Astrocyte (in vitro differentiated cells and primary cell): ENCODE measurements at regions not wholly inside any gene's neighbourhood (a gene's known extent, or its start where the extent isn't known, plus 50 kb on each side); places are given as distances from the start of the nearest gene placed in this dataset.
A peak's percentile ranks its signal among the peaks of the same experiment; 100 is the strongest.

ENCODE experiments used
- DNase-seq: peaks from one replicate; pipeline ENCODE4 v3.0.0-alpha.2; 2010; ENCODE audit warnings: low read depth
- FAIRE-seq: peaks from 2 replicates; lab custom pipeline; 2011; peaks lifted over from hg19 to GRCh38; lab: Jason Lieb, UNC
- H2AFZ ChIP-seq: 2 replicates; pipeline ENCODE4 v1.6.0; 2012; ENCODE audit warnings: low read depth, low read length, inconsistent platforms
- H3K27ac ChIP-seq: 2 replicates; pipeline ENCODE4 v1.5.1; 2011; ENCODE audit warnings: low read depth, low read length, inconsistent platforms
- H3K27me3 ChIP-seq: 2 replicates; pipeline ENCODE4 v1.6.0; 2011; ENCODE audit warnings: low read length, inconsistent platforms; ENCODE audit not compliant: insufficient read depth
- H3K36me3 ChIP-seq: 2 replicates; pipeline ENCODE4 v1.5.1; 2011; ENCODE audit warnings: low read length, inconsistent platforms; ENCODE audit not compliant: insufficient read depth
- H3K4me1 ChIP-seq: 2 replicates; pipeline ENCODE4 v1.5.1; 2011; ENCODE audit warnings: low read length, inconsistent platforms; ENCODE audit not compliant: insufficient read depth
- H3K4me2 ChIP-seq: 2 replicates; pipeline ENCODE4 v1.6.0; 2012; ENCODE audit warnings: low read length, inconsistent platforms
- H3K4me3 ChIP-seq: 2 replicates; pipeline ENCODE4 v1.5.1; 2011; ENCODE audit warnings: low read depth, mild to moderate bottlenecking, low read length, inconsistent platforms; ENCODE audit not compliant: insufficient read depth
- H3K79me2 ChIP-seq: 2 replicates; pipeline ENCODE4 v1.6.0; 2012; ENCODE audit warnings: mild to moderate bottlenecking, low read length, inconsistent platforms; ENCODE audit not compliant: insufficient read depth
- H3K9ac ChIP-seq: 2 replicates; pipeline ENCODE4 v1.6.0; 2012; ENCODE audit warnings: mild to moderate bottlenecking, low read length, inconsistent platforms
- H3K9me3 ChIP-seq: 2 replicates; pipeline ENCODE4 v1.5.1; 2012; ENCODE audit warnings: low read depth, mild to moderate bottlenecking, low read length, inconsistent platforms; ENCODE audit not compliant: insufficient read depth
- H4K20me1 ChIP-seq: 2 replicates; pipeline ENCODE4 v1.6.0; 2012; ENCODE audit warnings: low read length, inconsistent platforms; ENCODE audit not compliant: insufficient read depth
- H3K27ac Mint-ChIP-seq: one replicate; pipeline ENCODE4 v1.8.0; 2021; ENCODE audit warnings: mild to moderate bottlenecking, mixed read lengths; ENCODE audit not compliant: unreplicated experiment
- H3K27me3 Mint-ChIP-seq: one replicate; pipeline ENCODE4 v1.8.0; 2021; ENCODE audit warnings: low read depth, mixed read lengths; ENCODE audit not compliant: unreplicated experiment
- H3K36me3 Mint-ChIP-seq: one replicate; pipeline ENCODE4 v1.8.0; 2021; ENCODE audit warnings: low read depth, mixed read lengths; ENCODE audit not compliant: unreplicated experiment
- H3K4me1 Mint-ChIP-seq: one replicate; pipeline ENCODE4 v1.8.0; 2021; ENCODE audit warnings: low read depth, mixed read lengths; ENCODE audit not compliant: unreplicated experiment
- H3K4me3 Mint-ChIP-seq: one replicate; pipeline ENCODE4 v1.8.0; 2021; ENCODE audit warnings: mild to moderate bottlenecking, moderate library complexity, mixed read lengths; ENCODE audit not compliant: unreplicated experiment
- H3K9me3 Mint-ChIP-seq: one replicate; pipeline ENCODE4 v1.8.0; 2021; ENCODE audit warnings: mild to moderate bottlenecking, mixed read lengths; ENCODE audit not compliant: unreplicated experiment
- CTCF ChIP-seq: IDR thresholded peaks from 2 replicates; pipeline ENCODE4 v1.5.1; 2011; ENCODE audit warnings: low read depth, mild to moderate bottlenecking, inconsistent platforms, low read length, moderate library complexity; ENCODE audit not compliant: insufficient read depth
- EZH2 ChIP-seq: IDR thresholded peaks from 2 replicates; pipeline ENCODE4 v1.6.1; 2012; ENCODE audit warnings: mild to moderate bottlenecking, low read length, inconsistent platforms; ENCODE audit not compliant: insufficient read depth

GRCh38 chr19:28314756-28315155 lies 898.2 kb downstream of the UQCRFS1 start:
- Mint-ChIP-seq H3K36me3 (no peaks in the 10 kb centered on the region), H3K27ac (no peak overlapping the region), H3K4me1 (peaks cover 20% of the 10 kb centered on the region), H3K9me3 (no peaks in the 10 kb centered on the region), H3K4me3 (no peak overlapping the region), H3K27me3 (no peaks in the 10 kb centered on the region)
- no peak overlapping the region for H3K4me3 ChIP-seq
- no peaks in the 10 kb centered on the region for H3K36me3 ChIP-seq
- H3K9me3 ChIP-seq, result no peaks in the 10 kb centered on the region
- DNase-seq (peak; percentile 55), FAIRE-seq (no peak)
- no peaks in the 10 kb centered on the region for H3K27me3 ChIP-seq
- H3K27ac ChIP-seq, result no peak overlapping the region
- no peak overlapping the region for H2AFZ ChIP-seq
- H3K4me1 ChIP-seq, result peaks cover 21% of the 10 kb centered on the region
- no peaks in the 10 kb centered on the region for H4K20me1 ChIP-seq
- H3K9ac ChIP-seq, result no peak overlapping the region
- no peak for TF ChIP-seq EZH2
- TF ChIP-seq CTCF, result no peak
- H3K79me2 ChIP-seq, result no peaks in the 10 kb centered on the region
- H3K4me2 ChIP-seq, result peak overlapping the region; percentile 76

GRCh38 chr19:28314287-28314686 lies 898.7 kb downstream of the UQCRFS1 start:
- no peak overlapping the region for H2AFZ ChIP-seq
- Mint-ChIP-seq H3K27me3 (no peaks in the 10 kb centered on the region), H3K9me3 (no peaks in the 10 kb centered on the region), H3K4me3 (no peak overlapping the region), H3K36me3 (no peaks in the 10 kb centered on the region), H3K4me1 (peaks cover 20% of the 10 kb centered on the region), H3K27ac (no peak overlapping the region)
- H3K27me3 ChIP-seq, result no peaks in the 10 kb centered on the region
- TF ChIP-seq EZH2 (no peak), CTCF (no peak)
- FAIRE-seq, result no peak
- H3K9ac ChIP-seq, result no peak overlapping the region
- H3K4me1 ChIP-seq, result peaks cover 21% of the 10 kb centered on the region
- H3K27ac ChIP-seq, result peak overlapping the region; percentile 73
- no peaks in the 10 kb centered on the region for H3K36me3 ChIP-seq
- H3K4me2 ChIP-seq, result peak overlapping the region; percentile 76
- peak overlapping the region; percentile 15 for H3K4me3 ChIP-seq
- H3K79me2 ChIP-seq, result no peaks in the 10 kb centered on the region
- H4K20me1 ChIP-seq, result no peaks in the 10 kb centered on the region
- peak; percentile 10 for DNase-seq
- no peaks in the 10 kb centered on the region for H3K9me3 ChIP-seq

- Histone ChIP-seq H3K27me3 (no peaks in the 10 kb centered on the region), H3K27ac (peak overlapping the region; percentile 73), H3K4me1 (peaks cover 21% of the 10 kb centered on the region), H3K36me3 (no peaks in the 10 kb centered on the region), H3K4me3 (peak overlapping the region; percentile 15), H3K4me2 (peak overlapping the region; percentile 76), H2AFZ (no peak overlapping the region), H4K20me1 (no peaks in the 10 kb centered on the region), H3K79me2 (no peaks in the 10 kb centered on the region), H3K9ac (peak overlapping the region; percentile 60), H3K9me3 (no peaks in the 10 kb centered on the region)
- Mint-ChIP-seq H3K27ac (peak overlapping the region; percentile 73), H3K36me3 (no peaks in the 10 kb centered on the region), H3K27me3 (no peaks in the 10 kb centered on the region), H3K4me1 (peaks cover 20% of the 10 kb centered on the region), H3K9me3 (no peaks in the 10 kb centered on the region), H3K4me3 (no peak overlapping the region)
- DNase-seq (peak; percentile 99), FAIRE-seq (peak; percentile 96)
- TF ChIP-seq CTCF, result no peak
- TF ChIP-seq EZH2, result no peak
Observed at GRCh38 chr19:28313633-28314032, 899.3 kb downstream of the UQCRFS1 start.
